OCI-LY7 (cell line): ENCODE measurements at regions not wholly inside any gene's neighbourhood (a gene's known extent, or its start where the extent isn't known, plus 50 kb on each side); places are given as distances from the start of the nearest gene placed in this dataset.

ENCODE experiments used
- CTCF ChIP-seq: fragments of 200-600 bp; sonication (generic); conservative IDR thresholded peaks from 2 replicates; pipeline ENCODE4 v1.5.1; 2014; ENCODE audit warnings: mild to moderate bottlenecking, antibody characterized with exemption, low read length, moderate library complexity, mixed read lengths
- EZH2phosphoT487 ChIP-seq: fragments of 200-600 bp; sonication (generic); IDR thresholded peaks from 2 replicates; pipeline ENCODE4 v1.6.1; 2018; ENCODE audit warnings: low read depth, borderline replicate concordance, mild to moderate bottlenecking, mixed run types, antibody characterized with exemption, low read length, moderate library complexity, mixed read lengths

DNA sequence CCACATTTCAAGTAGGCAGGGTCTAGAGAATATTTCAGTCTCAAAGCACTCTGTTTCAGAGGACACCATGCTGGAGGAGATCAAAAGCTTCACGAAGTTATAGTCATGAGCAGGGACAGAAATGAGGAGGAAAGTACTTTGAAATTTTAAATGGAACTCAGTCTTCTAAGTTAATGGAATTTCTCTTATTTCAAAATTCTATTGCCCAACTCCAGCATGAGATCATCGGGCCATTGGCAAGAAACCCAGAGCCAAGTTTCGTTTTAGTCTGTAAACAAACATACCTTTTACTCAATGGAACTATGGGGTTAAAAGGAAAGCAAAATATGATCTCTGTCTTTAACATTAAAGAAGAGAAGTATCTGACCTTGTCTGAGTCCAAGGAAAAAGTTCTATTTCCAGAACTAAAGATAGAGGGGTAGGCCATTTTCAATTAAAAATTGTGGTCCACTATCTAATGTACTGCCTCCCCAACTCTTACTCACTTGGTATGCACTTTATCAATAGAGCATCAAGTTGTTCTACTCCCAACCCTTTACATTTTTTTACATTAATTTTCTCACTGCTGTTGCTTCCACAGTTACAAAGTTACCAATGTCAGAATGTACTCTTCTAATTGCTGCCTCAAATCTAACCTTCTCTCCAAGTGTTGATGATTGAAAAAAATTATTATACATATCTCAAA lies 235.3 kb upstream of the NRSN1 start:
- TF ChIP-seq CTCF (no peak), EZH2phosphoT487 (no peak)
